Activated CD8-positive, alpha-beta memory T cell treated with anti-CD3 and anti-CD28 coated beads, Interleukin-2, amount 50 U/mL, for 48 hours (primary cell): ENCODE measurements at regions not wholly inside any gene's neighbourhood (a gene's known extent, or its start where the extent isn't known, plus 50 kb on each side); places are given as distances from the start of the nearest gene placed in this dataset.
"Not testable (repeated sequence)": the region's sequence is repeated elsewhere in the genome, so short reads cannot be mapped to it uniquely, and the experiment has no call there.

Source experiments
- DNase-seq: peaks from one replicate; pipeline ENCODE4 v3.0.0-alpha.2; 2020

GRCh38 chr5:156004754-156005153 is 322.2 kb upstream of the SGCD start:
- no peak for DNase-seq

GRCh38 chr5:156006026-156006647 is 320.8 kb upstream of the SGCD start:
- no peak for DNase-seq

GRCh38 chr5:156008844-156009243 is 318.1 kb upstream of the SGCD start:
- no peak for DNase-seq

- DNase-seq: no peak
Measured at GRCh38 chr5:156009583-156009982, 317.4 kb upstream of the SGCD start.

GRCh38 chr5:156015137-156015536 is 311.8 kb upstream of the SGCD start:
- DNase-seq: no peak

GRCh38 chr5:156019130-156019529 is 307.8 kb upstream of the SGCD start:
- no peak for DNase-seq

- no peak for DNase-seq
Measured at GRCh38 chr5:156019571-156020180, 307.3 kb upstream of the SGCD start.

- DNase-seq: no peak
Measured at GRCh38 chr5:156020647-156021046, 306.3 kb upstream of the SGCD start.

- DNase-seq: no peak
Measured at GRCh38 chr5:156021866-156022265, 305.1 kb upstream of the SGCD start.

- DNase-seq: no peak
Measured at GRCh38 chr5:156025656-156026055, 301.3 kb upstream of the SGCD start.

GRCh38 chr5:156031181-156031580 is 295.8 kb upstream of the SGCD start:
- DNase-seq: no peak

GRCh38 chr5:156036640-156037039 is 290.3 kb upstream of the SGCD start:
- no peak for DNase-seq

GRCh38 chr5:156037151-156037909 is 289.6 kb upstream of the SGCD start:
- DNase-seq: no peak

GRCh38 chr5:156042726-156043125 is 284.2 kb upstream of the SGCD start:
- no peak for DNase-seq

GRCh38 chr5:156043351-156043750 is 283.6 kb upstream of the SGCD start:
- DNase-seq: no peak

GRCh38 chr5:156051972-156052371 is 275.0 kb upstream of the SGCD start:
- DNase-seq: no peak

GRCh38 chr5:156052656-156053055 is 274.3 kb upstream of the SGCD start:
- DNase-seq: no peak

GRCh38 chr5:156053056-156053455 is 273.9 kb upstream of the SGCD start:
- DNase-seq: no peak

- DNase-seq: no peak
Measured at GRCh38 chr5:156076912-156077311, 250.1 kb upstream of the SGCD start.

- no peak for DNase-seq
Measured at GRCh38 chr5:156087577-156088110, 239.3 kb upstream of the SGCD start.

- not testable (repeated sequence) for DNase-seq
Measured at GRCh38 chr5:156089955-156090940, 236.7 kb upstream of the SGCD start.

GRCh38 chr5:156093024-156093423 is 233.9 kb upstream of the SGCD start:
- DNase-seq: no peak

GRCh38 chr5:156094001-156094400 is 233.0 kb upstream of the SGCD start:
- no peak for DNase-seq
